ENCODE measurements at regions not wholly inside any gene's neighbourhood (a gene's known extent, or its start where the extent isn't known, plus 50 kb on each side); places are given as distances from the start of the nearest gene placed in this dataset.

GRCh38 chr3:27536491-27536890 is 52.3 kb upstream of the SLC4A7 start (continued):
- TF ChIP-seq SUZ12 (IDR thresholded peaks at IDR 0.05; ENCODE audit: low read length) (no peak), GTF2F1 (IDR thresholded peaks at IDR 0.05; ENCODE audit: borderline replicate concordance, low read depth, low read length) (no peak), EGR1 (IDR thresholded peaks at IDR 0.05; ENCODE audit: borderline replicate concordance, low read depth, low read length) (no peak), CTBP2 (IDR thresholded peaks at IDR 0.05; ENCODE audit: borderline replicate concordance, insufficient read depth, insufficient read length, low read length) (no peak), CHD1 (IDR thresholded peaks at IDR 0.05; ENCODE audit: low read depth, low read length) (no peak), CTCF (IDR thresholded peaks at IDR 0.05; ENCODE audit: control extremely low read depth in 1 of 3, insufficient read depth in 1 of 3, low read depth in 1 of 3, low read length in 3 of 3) (no peak), HDAC2 (IDR thresholded peaks at IDR 0.05; ENCODE audit: borderline replicate concordance in 1 of 2, low read depth in 2 of 2, low read length in 2 of 2) (no peak)

Measured in H1 (cell line).